Keratinocyte (primary cell): ENCODE measurements at regions not wholly inside any gene's neighbourhood (a gene's known extent, or its start where the extent isn't known, plus 50 kb on each side); places are given as distances from the start of the nearest gene placed in this dataset.

Source experiments
- EZH2 ChIP-seq: IDR thresholded peaks from one replicate; pipeline ENCODE4 v1.6.1; 2012; ENCODE audit warnings: inconsistent platforms, mild to moderate bottlenecking, low read length, moderate library complexity
- TF ChIP-seq, protein P1 (sequence below), 3 experiments: IDR thresholded peaks in 1 of 3; conservative IDR thresholded peaks in 1 of 3; optimal IDR thresholded peaks in 1 of 3; 2 replicates in 2 of 3; 3 replicates in 1 of 3; pipeline versions ENCODE3 to v1.5.1; 2011; ENCODE audit warnings: low read length in 3 of 3, mild to moderate bottlenecking in 3 of 3, moderate library complexity in 2 of 3, control low read depth in 1 of 3, inconsistent platforms in 1 of 3; ENCODE audit not compliant: insufficient read depth in 2 of 3; ENCODE audit errors: extremely low read depth in 1 of 3

DNA sequence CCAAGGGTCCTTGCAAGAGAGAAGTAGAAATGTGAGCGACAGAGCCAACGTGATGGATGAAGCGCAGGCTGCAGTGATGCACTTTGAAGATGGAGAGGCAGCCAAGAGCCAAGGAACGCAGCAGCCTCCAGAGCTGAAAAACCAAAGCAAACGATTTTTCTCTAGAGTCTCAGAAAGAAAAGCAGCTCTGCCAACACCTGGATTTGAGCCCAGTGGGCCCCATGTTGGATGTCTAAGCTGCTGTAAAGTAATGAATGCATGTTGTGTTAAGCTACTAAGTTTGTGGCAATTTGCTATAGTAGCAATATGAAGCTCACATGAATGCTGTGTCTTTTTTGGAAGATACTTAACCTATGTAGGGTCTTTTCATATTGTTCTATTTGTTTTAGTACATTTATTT is 894.3 kb downstream of the EFNB2 start:
- TF ChIP-seq, protein P1, sequence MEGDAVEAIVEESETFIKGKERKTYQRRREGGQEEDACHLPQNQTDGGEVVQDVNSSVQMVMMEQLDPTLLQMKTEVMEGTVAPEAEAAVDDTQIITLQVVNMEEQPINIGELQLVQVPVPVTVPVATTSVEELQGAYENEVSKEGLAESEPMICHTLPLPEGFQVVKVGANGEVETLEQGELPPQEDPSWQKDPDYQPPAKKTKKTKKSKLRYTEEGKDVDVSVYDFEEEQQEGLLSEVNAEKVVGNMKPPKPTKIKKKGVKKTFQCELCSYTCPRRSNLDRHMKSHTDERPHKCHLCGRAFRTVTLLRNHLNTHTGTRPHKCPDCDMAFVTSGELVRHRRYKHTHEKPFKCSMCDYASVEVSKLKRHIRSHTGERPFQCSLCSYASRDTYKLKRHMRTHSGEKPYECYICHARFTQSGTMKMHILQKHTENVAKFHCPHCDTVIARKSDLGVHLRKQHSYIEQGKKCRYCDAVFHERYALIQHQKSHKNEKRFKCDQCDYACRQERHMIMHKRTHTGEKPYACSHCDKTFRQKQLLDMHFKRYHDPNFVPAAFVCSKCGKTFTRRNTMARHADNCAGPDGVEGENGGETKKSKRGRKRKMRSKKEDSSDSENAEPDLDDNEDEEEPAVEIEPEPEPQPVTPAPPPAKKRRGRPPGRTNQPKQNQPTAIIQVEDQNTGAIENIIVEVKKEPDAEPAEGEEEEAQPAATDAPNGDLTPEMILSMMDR (optimal IDR thresholded peaks at IDR 0.05 in 1 of 3, IDR thresholded peaks at IDR 0.05 in 1 of 3, conservative IDR thresholded peaks at IDR 0.05 in 1 of 3; ENCODE audit: extremely low read depth in 1 of 3, insufficient read depth in 2 of 3, low read length in 3 of 3): no peak
- TF ChIP-seq EZH2: no peak
